ENCODE measurements at regions not wholly inside any gene's neighbourhood (a gene's known extent, or its start where the extent isn't known, plus 50 kb on each side); places are given as distances from the start of the nearest gene placed in this dataset.

DNA sequence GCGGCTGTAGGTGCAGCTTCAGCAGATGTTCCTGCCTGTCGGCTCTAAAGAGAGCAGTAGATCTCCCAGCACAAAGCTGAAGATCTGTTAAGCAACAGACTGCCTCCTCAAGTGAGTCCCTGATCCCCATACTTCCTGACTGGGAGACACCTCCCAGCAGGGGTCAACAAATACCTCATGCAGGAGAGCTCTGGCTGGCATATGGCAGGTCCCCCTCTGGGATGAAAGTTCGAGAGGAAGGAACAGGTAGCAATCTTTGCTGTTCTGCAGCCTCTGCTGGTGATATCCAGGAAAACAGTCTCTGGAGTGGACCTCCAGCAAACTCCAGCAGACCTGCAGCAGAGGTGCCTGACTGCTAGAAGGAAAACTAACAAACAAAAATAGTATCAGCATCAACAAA, 337.1 kb upstream of the USP15 start:
- H3K9me3 Mint-ChIP-seq, result peaks cover 49% of the 10 kb centered on the region
- no peaks in the 10 kb centered on the region for H3K27me3 Mint-ChIP-seq
- H3K4me1 Mint-ChIP-seq, result no peaks in the 10 kb centered on the region

DNA sequence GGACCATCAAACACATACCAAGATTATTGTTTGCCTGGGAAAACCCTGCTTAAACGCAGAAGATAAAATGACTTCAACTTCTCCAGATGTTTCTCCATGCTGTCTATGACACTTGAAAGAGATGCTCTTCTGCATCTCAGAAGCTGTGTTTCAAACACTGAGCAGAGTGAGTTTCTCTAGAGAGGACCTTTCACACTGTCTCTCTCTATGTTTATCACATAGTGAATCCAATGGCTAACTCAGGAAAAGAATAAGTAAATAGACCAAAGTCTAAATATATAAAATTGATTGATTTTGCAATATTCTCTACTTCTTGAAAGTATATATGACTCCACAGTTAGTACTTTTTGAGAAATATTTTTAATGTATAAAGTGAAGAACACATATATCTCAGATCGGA, 325.6 kb upstream of the USP15 start:
- Mint-ChIP-seq H3K27ac (ENCODE audit: low read depth) (no peak overlapping the region), H3K4me1 (no peaks in the 10 kb centered on the region), H3K27me3 (no peaks in the 10 kb centered on the region), H3K9me3 (peaks cover 4% of the 10 kb centered on the region), H3K4me3 (no peak overlapping the region), H3K36me3 (ENCODE audit: insufficient read depth) (no peaks in the 10 kb centered on the region)
- DNase-seq (ENCODE audit: low spot score in 2 of 2) (no peak), ATAC-seq (replicated peaks; ENCODE audit: extremely low read depth, poor library complexity, severe bottlenecking) (no peak)

More for the DNA sequence above, 337.1 kb upstream of the USP15 start:
- ATAC-seq (replicated peaks; ENCODE audit: extremely low read depth, poor library complexity, severe bottlenecking), result no peak
- Mint-ChIP-seq H3K4me3 (no peak overlapping the region), H3K27ac (ENCODE audit: low read depth) (no peak overlapping the region), H3K36me3 (ENCODE audit: insufficient read depth) (no peaks in the 10 kb centered on the region)
- no peak for DNase-seq (ENCODE audit: low spot score in 2 of 2)

DNA sequence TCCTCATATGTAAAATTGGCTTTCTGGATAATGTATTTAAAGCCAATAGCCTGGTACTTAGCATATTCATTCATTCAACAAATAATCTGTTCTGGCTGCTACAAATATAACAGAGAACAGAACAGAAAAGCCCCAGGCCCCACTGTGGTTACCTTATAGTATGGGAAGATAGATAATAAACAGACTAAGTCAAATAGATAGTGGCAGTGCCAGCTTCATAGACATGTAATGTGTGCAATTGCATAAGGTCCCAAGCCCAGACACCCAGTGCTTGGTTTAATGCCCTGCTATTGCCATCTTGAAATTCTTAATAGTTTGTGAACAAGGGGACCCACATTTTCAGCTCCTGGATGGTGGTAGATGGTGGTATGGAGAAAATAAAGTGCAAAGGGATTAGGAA, 320.2 kb upstream of the USP15 start:
- H3K36me3 Mint-ChIP-seq (ENCODE audit: insufficient read depth), result no peaks in the 10 kb centered on the region
- no peaks in the 10 kb centered on the region for H3K27me3 Mint-ChIP-seq
- DNase-seq (ENCODE audit: low spot score in 2 of 2) (no peak), ATAC-seq (replicated peaks; ENCODE audit: extremely low read depth, poor library complexity, severe bottlenecking) (no peak)
- no peak overlapping the region for H3K27ac Mint-ChIP-seq (ENCODE audit: low read depth)
- H3K4me3 Mint-ChIP-seq, result no peak overlapping the region
- peaks cover 9% of the 10 kb centered on the region for H3K9me3 Mint-ChIP-seq
- H3K4me1 Mint-ChIP-seq, result no peaks in the 10 kb centered on the region

DNA sequence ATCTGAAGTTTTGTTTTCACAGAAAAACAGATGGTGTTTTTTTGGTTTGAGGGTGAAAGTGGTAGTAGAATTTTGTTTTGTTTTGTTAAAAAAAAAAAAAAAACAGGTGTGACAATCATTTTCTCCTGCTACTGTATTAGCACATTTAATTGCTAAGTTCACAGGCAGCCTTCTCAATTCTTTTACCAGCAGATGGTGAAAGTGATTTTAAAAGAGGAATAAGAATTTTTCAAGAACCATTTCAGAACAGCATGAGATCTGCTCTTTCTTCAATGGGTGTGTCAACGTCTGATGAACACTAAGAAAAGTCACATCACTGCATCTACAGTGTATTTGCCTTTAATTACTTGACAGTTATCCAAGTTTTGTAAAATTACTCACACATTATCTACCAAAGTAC, 303.7 kb upstream of the USP15 start:
- no peaks in the 10 kb centered on the region for H3K36me3 Mint-ChIP-seq (ENCODE audit: insufficient read depth)
- H3K27ac Mint-ChIP-seq (ENCODE audit: low read depth), result no peak overlapping the region
- DNase-seq (ENCODE audit: low spot score in 2 of 2), result no peak
- H3K4me3 Mint-ChIP-seq, result no peak overlapping the region
- no peaks in the 10 kb centered on the region for H3K27me3 Mint-ChIP-seq
- H3K9me3 Mint-ChIP-seq, result peaks cover under 1% of the 10 kb centered on the region
- no peak for ATAC-seq (replicated peaks; ENCODE audit: extremely low read depth, poor library complexity, severe bottlenecking)
- no peaks in the 10 kb centered on the region for H3K4me1 Mint-ChIP-seq

DNA sequence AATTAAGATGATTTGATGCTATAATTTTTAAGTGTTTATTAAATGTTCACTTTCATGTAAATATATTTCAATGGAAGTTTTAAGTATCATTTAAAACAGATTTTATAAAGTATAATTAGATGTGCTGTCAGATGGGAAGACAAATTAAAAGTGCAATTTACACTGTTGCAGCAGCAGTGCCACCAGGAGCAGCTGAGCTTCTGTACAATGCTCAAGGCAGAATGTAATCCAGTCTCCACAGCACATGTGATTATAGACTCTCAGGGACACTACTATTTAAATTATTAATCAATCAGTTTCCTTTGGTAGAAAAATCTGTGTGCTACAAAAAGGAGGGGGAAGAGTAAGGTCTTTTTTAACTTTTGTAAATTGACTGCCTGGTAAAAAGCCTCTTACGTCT, 285.7 kb upstream of the USP15 start:
- Mint-ChIP-seq H3K27ac (ENCODE audit: low read depth) (no peak overlapping the region), H3K9me3 (peaks cover 11% of the 10 kb centered on the region), H3K4me1 (no peaks in the 10 kb centered on the region), H3K4me3 (no peak overlapping the region), H3K27me3 (no peaks in the 10 kb centered on the region), H3K36me3 (ENCODE audit: insufficient read depth) (peaks cover 2% of the 10 kb centered on the region)
- DNase-seq (ENCODE audit: low spot score in 2 of 2) (no peak), ATAC-seq (replicated peaks; ENCODE audit: extremely low read depth, poor library complexity, severe bottlenecking) (no peak)

DNA sequence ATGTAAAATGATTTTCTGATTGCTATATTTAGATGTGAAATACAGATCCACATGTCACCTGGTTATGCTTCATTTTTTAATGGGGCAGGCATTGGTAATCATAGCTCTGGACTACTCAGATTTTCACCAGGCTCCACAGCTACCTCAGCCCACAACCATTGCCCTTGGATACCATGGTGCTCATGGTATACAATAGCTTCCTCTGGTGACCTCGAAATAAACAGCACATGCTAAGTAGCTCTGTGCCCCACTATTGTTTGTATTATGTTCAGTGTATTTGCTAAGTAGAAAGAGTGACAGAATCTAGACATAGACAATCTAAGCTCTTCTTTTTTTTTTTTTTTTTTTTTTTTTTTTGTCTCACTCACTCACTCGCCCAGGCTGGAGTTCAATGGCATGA, 274.4 kb upstream of the USP15 start:
- Mint-ChIP-seq H3K27ac (ENCODE audit: low read depth) (no peak overlapping the region), H3K27me3 (no peaks in the 10 kb centered on the region), H3K4me3 (no peak overlapping the region), H3K4me1 (no peaks in the 10 kb centered on the region), H3K9me3 (peaks cover 6% of the 10 kb centered on the region), H3K36me3 (ENCODE audit: insufficient read depth) (no peaks in the 10 kb centered on the region)
- DNase-seq (ENCODE audit: low spot score in 2 of 2) (no peak), ATAC-seq (replicated peaks; ENCODE audit: extremely low read depth, poor library complexity, severe bottlenecking) (no peak)

DNA sequence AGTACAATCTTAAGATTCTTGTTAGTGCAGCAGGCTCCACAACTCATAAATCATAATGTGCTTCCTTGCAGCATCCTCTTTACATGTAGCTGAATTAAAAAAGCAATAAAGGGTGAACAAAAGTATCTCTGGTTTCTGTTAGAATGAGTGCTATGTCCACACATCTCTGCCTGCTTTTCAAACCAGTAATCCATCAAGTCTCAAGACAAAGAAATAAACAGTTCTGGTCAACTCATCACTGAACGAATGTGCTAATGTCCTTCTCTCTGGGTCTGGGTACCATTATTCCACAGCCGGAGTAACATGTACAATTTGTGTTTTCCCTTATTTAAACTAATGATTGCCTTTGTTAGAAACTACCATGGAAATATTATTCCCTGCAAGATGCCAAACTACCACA, 273.0 kb upstream of the USP15 start:
- DNase-seq (ENCODE audit: low spot score in 2 of 2) (no peak), ATAC-seq (replicated peaks; ENCODE audit: extremely low read depth, poor library complexity, severe bottlenecking) (no peak)
- Mint-ChIP-seq H3K27ac (ENCODE audit: low read depth) (no peak overlapping the region), H3K36me3 (ENCODE audit: insufficient read depth) (no peaks in the 10 kb centered on the region), H3K4me1 (no peaks in the 10 kb centered on the region), H3K4me3 (no peak overlapping the region), H3K27me3 (no peaks in the 10 kb centered on the region), H3K9me3 (peaks cover 6% of the 10 kb centered on the region)

DNA sequence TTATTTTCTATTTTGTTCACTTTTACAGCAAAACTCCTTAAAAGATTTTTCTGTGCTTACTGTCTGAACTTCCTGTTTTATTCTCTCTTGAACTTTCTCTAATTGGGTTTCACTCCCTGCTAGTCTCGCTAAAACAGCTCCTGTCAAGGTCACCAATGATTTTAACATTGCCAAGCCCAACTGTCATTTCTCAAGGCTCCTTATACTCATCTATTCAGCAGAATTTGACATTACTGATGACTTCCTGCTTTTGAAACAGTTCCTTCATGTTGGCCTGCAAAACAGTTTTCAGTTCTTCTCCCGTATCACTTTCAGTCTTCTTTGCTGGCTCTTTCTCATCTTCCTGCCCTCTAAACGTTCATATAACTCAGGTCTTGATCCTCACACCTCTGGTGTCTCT, 268.5 kb upstream of the USP15 start:
- no peak for DNase-seq (ENCODE audit: low spot score in 2 of 2)

DNA sequence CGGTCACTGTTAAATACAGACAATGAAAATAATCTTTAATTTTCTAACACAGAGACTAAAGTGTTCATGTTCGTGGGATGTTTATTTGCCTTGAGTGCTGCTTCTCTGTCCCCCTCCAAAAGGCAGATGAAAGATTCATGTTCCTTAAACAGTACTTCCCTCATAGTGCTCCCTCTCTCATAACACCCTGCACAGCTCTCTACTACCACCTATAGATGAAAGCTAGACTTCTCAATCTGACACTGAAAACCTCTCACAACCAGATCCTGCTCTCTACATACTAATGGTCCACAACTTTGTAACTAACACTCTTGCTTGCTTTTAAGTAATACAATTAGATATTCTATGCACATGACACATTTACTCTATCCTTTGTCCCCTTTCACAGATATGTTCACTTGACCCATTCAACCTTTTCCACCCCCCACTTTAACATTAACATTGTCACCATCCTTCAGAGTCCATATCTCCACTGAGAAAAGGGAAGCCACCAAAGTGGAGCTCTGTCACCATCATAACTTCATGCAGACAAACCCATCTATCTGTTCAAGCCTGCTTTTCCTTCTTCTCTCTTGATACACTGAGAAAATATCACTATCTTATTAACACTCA, 266.4 kb upstream of the USP15 start:
- ATAC-seq (replicated peaks; ENCODE audit: extremely low read depth, poor library complexity, severe bottlenecking) (no peak), DNase-seq (ENCODE audit: low spot score in 2 of 2) (no peak)
- Mint-ChIP-seq H3K9me3 (peaks cover 6% of the 10 kb centered on the region), H3K27me3 (no peaks in the 10 kb centered on the region), H3K4me3 (no peak overlapping the region), H3K36me3 (ENCODE audit: insufficient read depth) (no peaks in the 10 kb centered on the region), H3K4me1 (no peaks in the 10 kb centered on the region), H3K27ac (ENCODE audit: low read depth) (no peak overlapping the region)

More for the DNA sequence above, 268.5 kb upstream of the USP15 start:
- Mint-ChIP-seq H3K27me3 (no peaks in the 10 kb centered on the region), H3K4me1 (no peaks in the 10 kb centered on the region), H3K4me3 (no peak overlapping the region), H3K9me3 (no peaks in the 10 kb centered on the region), H3K36me3 (ENCODE audit: insufficient read depth) (no peaks in the 10 kb centered on the region), H3K27ac (ENCODE audit: low read depth) (no peak overlapping the region)
- no peak for ATAC-seq (replicated peaks; ENCODE audit: extremely low read depth, poor library complexity, severe bottlenecking)

DNA sequence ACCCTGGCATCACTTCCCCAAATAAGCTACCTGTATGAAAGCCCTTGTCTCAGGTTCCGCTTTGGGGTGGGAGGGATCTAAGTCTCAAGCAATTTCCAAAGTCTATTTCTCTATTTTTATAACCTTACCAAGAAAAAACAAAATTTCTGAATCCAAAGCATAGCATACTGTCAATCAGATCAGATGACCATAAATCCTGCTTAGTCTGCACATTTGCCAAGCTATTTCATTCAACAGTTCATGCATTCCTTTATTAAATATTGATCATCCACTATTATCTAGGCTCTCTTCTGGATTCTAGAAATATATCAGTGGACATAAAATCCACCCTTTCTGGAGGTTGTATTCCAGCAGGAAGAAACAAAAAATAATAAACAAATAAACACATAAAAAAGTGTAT, 263.5 kb upstream of the USP15 start:
- H3K9me3 Mint-ChIP-seq, result peaks cover 6% of the 10 kb centered on the region
- no peaks in the 10 kb centered on the region for H3K4me1 Mint-ChIP-seq
- no peak overlapping the region for H3K27ac Mint-ChIP-seq (ENCODE audit: low read depth)
- no peak overlapping the region for H3K4me3 Mint-ChIP-seq
- no peaks in the 10 kb centered on the region for H3K27me3 Mint-ChIP-seq
- DNase-seq (ENCODE audit: low spot score in 2 of 2) (no peak), ATAC-seq (replicated peaks; ENCODE audit: extremely low read depth, poor library complexity, severe bottlenecking) (no peak)
- H3K36me3 Mint-ChIP-seq (ENCODE audit: insufficient read depth), result no peaks in the 10 kb centered on the region

DNA sequence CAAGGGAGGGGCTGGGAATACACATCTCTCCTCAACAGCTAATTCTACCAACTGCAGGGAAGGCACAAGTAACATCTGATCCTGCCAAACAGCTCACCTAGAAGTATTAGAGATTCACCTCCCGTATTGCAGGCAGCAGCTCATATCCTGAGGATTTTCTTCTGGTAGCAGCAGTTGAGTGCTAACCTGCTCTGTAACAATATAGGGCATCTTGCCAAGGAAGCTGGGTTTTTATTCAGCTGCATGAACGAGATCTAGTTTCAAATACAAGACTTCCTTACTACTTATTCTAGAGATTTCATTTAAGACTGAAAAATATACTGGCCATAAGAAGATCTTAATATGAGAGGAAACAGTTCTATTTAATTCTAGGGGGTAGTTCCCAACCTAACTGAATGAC, 261.4 kb upstream of the USP15 start:
- no peaks in the 10 kb centered on the region for H3K36me3 Mint-ChIP-seq (ENCODE audit: insufficient read depth)
- no peak overlapping the region for H3K4me3 Mint-ChIP-seq
- DNase-seq (ENCODE audit: low spot score in 2 of 2), result no peak
- ATAC-seq (replicated peaks; ENCODE audit: extremely low read depth, poor library complexity, severe bottlenecking), result no peak
- H3K9me3 Mint-ChIP-seq, result peaks cover 6% of the 10 kb centered on the region
- H3K4me1 Mint-ChIP-seq, result no peaks in the 10 kb centered on the region
- H3K27me3 Mint-ChIP-seq, result no peaks in the 10 kb centered on the region
- no peak overlapping the region for H3K27ac Mint-ChIP-seq (ENCODE audit: low read depth)

DNA sequence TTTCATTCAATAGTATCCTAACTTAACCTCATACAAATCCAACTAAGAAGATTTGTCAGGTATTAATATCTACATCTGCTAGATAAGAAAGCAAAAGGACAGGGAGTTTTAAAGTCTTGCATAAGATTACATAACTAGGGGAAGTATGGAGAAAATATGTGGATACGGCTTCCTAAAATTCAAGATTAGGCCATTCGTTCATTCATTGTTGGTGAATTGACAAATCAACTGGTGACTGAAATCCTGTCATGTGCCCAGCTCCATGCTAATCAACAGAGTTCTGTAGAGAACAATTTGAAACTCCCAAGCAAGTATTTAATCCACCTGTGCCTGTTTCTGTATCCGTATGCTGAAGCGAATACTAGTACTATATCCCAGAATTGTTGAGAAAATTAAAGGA, 260.9 kb upstream of the USP15 start:
- no peaks in the 10 kb centered on the region for H3K36me3 Mint-ChIP-seq (ENCODE audit: insufficient read depth)
- no peaks in the 10 kb centered on the region for H3K4me1 Mint-ChIP-seq
- DNase-seq (ENCODE audit: low spot score in 2 of 2), result no peak
- no peaks in the 10 kb centered on the region for H3K27me3 Mint-ChIP-seq
- peaks cover 6% of the 10 kb centered on the region for H3K9me3 Mint-ChIP-seq
- no peak overlapping the region for H3K27ac Mint-ChIP-seq (ENCODE audit: low read depth)
- ATAC-seq (replicated peaks; ENCODE audit: extremely low read depth, poor library complexity, severe bottlenecking), result no peak
- no peak overlapping the region for H3K4me3 Mint-ChIP-seq

DNA sequence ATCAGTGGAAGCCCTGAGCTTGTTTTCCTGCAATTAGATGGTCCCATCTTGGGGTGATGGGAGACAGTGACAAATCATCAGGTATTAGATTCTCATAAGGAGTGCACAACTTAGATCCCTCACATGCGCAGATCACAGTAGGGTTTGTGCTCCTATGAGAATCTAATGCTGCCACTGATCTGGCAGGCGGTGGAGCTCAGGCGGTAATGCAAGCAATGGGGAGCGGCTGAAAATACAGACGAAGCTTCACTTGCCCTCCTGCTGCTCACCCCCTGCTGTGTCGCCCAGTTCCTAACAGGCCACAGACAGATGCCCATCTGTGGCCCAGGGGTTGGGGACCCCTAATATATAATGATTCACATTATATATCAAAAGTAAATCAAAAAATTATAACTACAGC, 258.8 kb upstream of the USP15 start:
- H3K27ac Mint-ChIP-seq (ENCODE audit: low read depth), result no peak overlapping the region
- H3K27me3 Mint-ChIP-seq, result no peaks in the 10 kb centered on the region
- no peaks in the 10 kb centered on the region for H3K36me3 Mint-ChIP-seq (ENCODE audit: insufficient read depth)
- H3K4me1 Mint-ChIP-seq, result no peaks in the 10 kb centered on the region
- no peak for ATAC-seq (replicated peaks; ENCODE audit: extremely low read depth, poor library complexity, severe bottlenecking)
- no peak overlapping the region for H3K4me3 Mint-ChIP-seq
- H3K9me3 Mint-ChIP-seq, result peaks cover 6% of the 10 kb centered on the region
- no peak for DNase-seq (ENCODE audit: low spot score in 2 of 2)

DNA sequence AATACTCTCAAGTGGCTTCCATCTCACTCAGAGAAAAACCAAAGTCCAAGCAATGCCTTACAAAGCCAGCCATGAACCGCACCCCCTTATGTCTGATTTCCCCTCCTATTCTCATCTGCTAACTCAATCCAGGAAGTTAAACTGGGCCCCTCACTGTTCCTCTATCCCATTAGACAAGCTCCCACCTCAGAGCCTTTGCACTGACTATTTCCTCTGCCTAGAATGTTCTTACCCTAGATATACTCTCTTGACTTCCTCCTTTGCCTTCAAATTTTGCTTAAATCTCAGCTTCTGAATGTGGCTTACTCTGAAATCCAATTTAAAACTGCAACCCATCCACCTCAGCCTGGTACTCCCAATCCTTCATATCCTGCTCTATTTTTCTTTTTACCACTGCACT, 257.0 kb upstream of the USP15 start:
- H3K4me1 Mint-ChIP-seq, result no peaks in the 10 kb centered on the region
- H3K9me3 Mint-ChIP-seq, result no peaks in the 10 kb centered on the region
- H3K36me3 Mint-ChIP-seq (ENCODE audit: insufficient read depth), result no peaks in the 10 kb centered on the region
- ATAC-seq (replicated peaks; ENCODE audit: extremely low read depth, poor library complexity, severe bottlenecking), result no peak
- no peak overlapping the region for H3K27ac Mint-ChIP-seq (ENCODE audit: low read depth)
- H3K4me3 Mint-ChIP-seq, result no peak overlapping the region
- H3K27me3 Mint-ChIP-seq, result no peaks in the 10 kb centered on the region
- no peak for DNase-seq (ENCODE audit: low spot score in 2 of 2)

All from central memory CD8-positive, alpha-beta T cell (primary cell).